ENCODE measurements at regions not wholly inside any gene's neighbourhood (a gene's known extent, or its start where the extent isn't known, plus 50 kb on each side); places are given as distances from the start of the nearest gene placed in this dataset.

- FAIRE-seq = no peak
- no peaks in the 10 kb centered on the region for H3K9me3 ChIP-seq (replicated peaks; ENCODE audit: control insufficient read depth, insufficient read depth, low read length)
- intact Hi-C loops (cut with micrococcal nuclease; ENCODE audit: unreplicated experiment) = no loop called here
Measured at GRCh38 chr1:88053065-88053464, 631.0 kb upstream of the PKN2 start.

More at GRCh38 chr1:88053065-88053464, 631.0 kb upstream of the PKN2 start:
- Histone ChIP-seq H3K27me3 (replicated peaks in 1 of 2; ENCODE audit: control insufficient read depth in 2 of 2, insufficient read depth in 2 of 2, low read length in 1 of 2) (no peaks in the 10 kb centered on the region; a peak in 1 of 4 replicates), H3K4me2 (ENCODE audit: control insufficient read depth, insufficient read depth) (no peak overlapping the region), H3K4me3 (no peak overlapping the region), H2AFZ (ENCODE audit: control insufficient read depth, low read depth, low read length) (no peak overlapping the region), H4K20me1 (ENCODE audit: control insufficient read depth, insufficient read depth) (no peaks in the 10 kb centered on the region), H3K36me3 (ENCODE audit: control insufficient read depth in 2 of 2, insufficient read depth in 2 of 2, low read length in 1 of 2) (no peaks in the 10 kb centered on the region), H3K4me1 (ENCODE audit: control insufficient read depth, insufficient read depth, low read length) (no peaks in the 10 kb centered on the region), H3K79me2 (ENCODE audit: control insufficient read depth, insufficient read depth, low read length) (no peaks in the 10 kb centered on the region), H3K27ac (ENCODE audit: control insufficient read depth, insufficient read depth) (no peak overlapping the region), H3K9ac (ENCODE audit: control insufficient read depth, insufficient read depth, low read length) (no peak overlapping the region)
- POLR2A ChIA-PET = no interaction called here
- BruUV-seq (replicated peaks) = no TSS peak
- CTCF ChIA-PET = no interaction called here
- RAD21 ChIA-PET (ENCODE audit: unreplicated experiment) = no interaction called here
- in situ Hi-C loops (cut with MboI) = loop anchor here (10.0 kb wide), 1 partner anchor 728 kb away; the partner anchor contains the start of gene LMO4
- TF ChIP-seq CEBPZ (IDR thresholded peaks at IDR 0.05; ENCODE audit: low read depth, low read length) (no peak), MEF2A (IDR thresholded peaks at IDR 0.05; ENCODE audit: insufficient read depth, low read depth, low read length) (no peak), KDM1A (IDR thresholded peaks at IDR 0.05; ENCODE audit: borderline replicate concordance) (no peak), YY1 (IDR thresholded peaks at IDR 0.05; ENCODE audit: low read depth, low read length) (no peak), TCF7 (IDR thresholded peaks at IDR 0.05; ENCODE audit: borderline replicate concordance) (no peak), GABPA (IDR thresholded peaks at IDR 0.05; ENCODE audit: low read depth) (no peak), SUPT20H (IDR thresholded peaks at IDR 0.05; ENCODE audit: borderline replicate concordance, control insufficient read depth, low read depth, low read length) (no peak), BCL3 (IDR thresholded peaks at IDR 0.05; ENCODE audit: borderline replicate concordance, insufficient read depth, low read depth, low read length, poor library complexity, severe bottlenecking) (no peak), BHLHE40 (IDR thresholded peaks at IDR 0.05; ENCODE audit: borderline replicate concordance in 1 of 2, low read depth in 2 of 2, low read length in 1 of 2) (no peak), BMI1 (IDR thresholded peaks at IDR 0.05; ENCODE audit: borderline replicate concordance) (no peak), BCLAF1 (IDR thresholded peaks at IDR 0.05) (no peak), TCF3 (IDR thresholded peaks at IDR 0.05; ENCODE audit: borderline replicate concordance, insufficient read depth, low read depth, low read length) (no peak)
- SMC1A ChIA-PET (ENCODE audit: uncharacterized antibody, unreplicated experiment) = no interaction called here
- 0% methylated on average over 2 of the region's 2 CpGs for WGBS (ENCODE audit: insufficient coverage, insufficient replicate concordance, low lambda C conversion rate, missing lambda C conversion rate)
- no peak for DNase-seq (ENCODE audit: low read depth, low spot score)
- no peak for ATAC-seq

Data from GM12878 (cell line).